GM23248 (cell line): ENCODE measurements at regions not wholly inside any gene's neighbourhood (a gene's known extent, or its start where the extent isn't known, plus 50 kb on each side); places are given as distances from the start of the nearest gene placed in this dataset.

Experiments used
- EZH2 ChIP-seq: fragments of 200-600 bp; sonication (generic); IDR thresholded peaks from 2 replicates; pipeline ENCODE4 v1.6.1; 2018; ENCODE audit warnings: antibody characterized with exemption, mild to moderate bottlenecking; ENCODE audit not compliant: insufficient read depth, poor library complexity, severe bottlenecking
- EZH2phosphoT487 ChIP-seq: fragments of 200-600 bp; sonication (generic); IDR thresholded peaks from 2 replicates; pipeline ENCODE4 v1.6.1; 2018; ENCODE audit warnings: antibody characterized with exemption, moderate library complexity, mild to moderate bottlenecking, low read depth; ENCODE audit not compliant: insufficient read depth

DNA sequence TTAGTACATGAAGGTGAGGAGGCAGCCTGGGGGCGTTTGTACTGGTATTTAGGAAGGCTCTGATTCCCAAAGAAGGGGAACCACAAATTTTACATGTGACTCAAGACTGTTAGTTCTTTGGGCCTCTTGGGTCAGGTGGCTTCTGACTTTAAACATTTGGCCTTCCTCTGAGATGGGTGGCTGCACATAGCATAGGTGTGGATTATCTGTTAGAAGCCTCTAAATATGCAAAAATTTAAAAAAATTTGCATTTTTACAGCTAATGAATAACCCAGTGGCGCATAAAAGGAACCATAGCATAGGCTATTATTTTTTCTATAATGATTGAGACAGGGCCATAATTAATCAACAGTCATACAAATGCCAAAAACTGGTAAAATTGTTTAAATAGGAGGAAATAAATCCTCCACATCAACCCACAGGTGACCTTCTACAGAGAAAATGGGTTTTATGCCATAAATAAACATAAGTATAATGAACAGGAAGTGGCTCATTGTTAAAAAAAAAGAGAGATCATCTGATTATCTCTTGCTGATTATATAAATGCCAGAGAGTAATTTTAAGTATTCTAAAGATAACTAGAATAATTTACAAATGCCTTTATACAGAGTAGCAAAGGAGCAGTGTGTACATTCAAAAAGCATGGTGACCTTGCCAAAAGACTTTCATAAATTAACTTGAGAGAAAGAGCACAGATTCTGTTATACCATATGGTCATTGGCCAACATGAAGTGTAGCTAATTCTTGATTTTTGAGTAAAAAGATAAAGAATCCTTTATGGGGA, 284.2 kb upstream of the ATP2B1 start:
- TF ChIP-seq EZH2 (no peak), EZH2phosphoT487 (no peak)
